ENCODE measurements at regions not wholly inside any gene's neighbourhood (a gene's known extent, or its start where the extent isn't known, plus 50 kb on each side); places are given as distances from the start of the nearest gene placed in this dataset.

GRCh38 chr1:90346349-90346748, 351.4 kb downstream of the ZNF326 start:
- peaks cover 19% of the 10 kb centered on the region for H3K9me3 Mint-ChIP-seq
- Histone ChIP-seq H3K27me3 (ENCODE audit: insufficient read depth) (no peaks in the 10 kb centered on the region), H2AFZ (no peak overlapping the region), H3K36me3 (ENCODE audit: insufficient read depth) (no peaks in the 10 kb centered on the region), H3K4me3 (no peak overlapping the region), H4K20me1 (replicated peaks; ENCODE audit: insufficient read depth) (no peaks in the 10 kb centered on the region), H3F3A (replicated peaks; ENCODE audit: low read depth) (no peaks in the 10 kb centered on the region), H3K79me2 (replicated peaks; ENCODE audit: insufficient read depth) (no peaks in the 10 kb centered on the region), H3K9me2 (ENCODE audit: insufficient read depth) (no peaks in the 10 kb centered on the region), H3K27ac (ENCODE audit: low read depth) (no peak overlapping the region), H3K4me1 (ENCODE audit: insufficient read depth) (no peaks in the 10 kb centered on the region), H3K4me2 (no peak overlapping the region)
- no peak overlapping the region for H3K4me3 Mint-ChIP-seq
- TF ChIP-seq, protein P1, sequence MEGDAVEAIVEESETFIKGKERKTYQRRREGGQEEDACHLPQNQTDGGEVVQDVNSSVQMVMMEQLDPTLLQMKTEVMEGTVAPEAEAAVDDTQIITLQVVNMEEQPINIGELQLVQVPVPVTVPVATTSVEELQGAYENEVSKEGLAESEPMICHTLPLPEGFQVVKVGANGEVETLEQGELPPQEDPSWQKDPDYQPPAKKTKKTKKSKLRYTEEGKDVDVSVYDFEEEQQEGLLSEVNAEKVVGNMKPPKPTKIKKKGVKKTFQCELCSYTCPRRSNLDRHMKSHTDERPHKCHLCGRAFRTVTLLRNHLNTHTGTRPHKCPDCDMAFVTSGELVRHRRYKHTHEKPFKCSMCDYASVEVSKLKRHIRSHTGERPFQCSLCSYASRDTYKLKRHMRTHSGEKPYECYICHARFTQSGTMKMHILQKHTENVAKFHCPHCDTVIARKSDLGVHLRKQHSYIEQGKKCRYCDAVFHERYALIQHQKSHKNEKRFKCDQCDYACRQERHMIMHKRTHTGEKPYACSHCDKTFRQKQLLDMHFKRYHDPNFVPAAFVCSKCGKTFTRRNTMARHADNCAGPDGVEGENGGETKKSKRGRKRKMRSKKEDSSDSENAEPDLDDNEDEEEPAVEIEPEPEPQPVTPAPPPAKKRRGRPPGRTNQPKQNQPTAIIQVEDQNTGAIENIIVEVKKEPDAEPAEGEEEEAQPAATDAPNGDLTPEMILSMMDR (conservative IDR thresholded peaks at IDR 0.05; ENCODE audit: low read depth in 2 of 2), result no peak
- TF ChIP-seq ZNF331 (CRISPR knock-in tag; IDR thresholded peaks at IDR 0.05; ENCODE audit: low read depth), result no peak
- TF ChIP-seq POLR2AphosphoS5 (IDR thresholded peaks at IDR 0.05; ENCODE audit: low read depth), result no peak
- no peak for TF ChIP-seq EZH2phosphoT487 (IDR thresholded peaks at IDR 0.05; ENCODE audit: unreplicated experiment)
- no peak for TF ChIP-seq JUNB (IDR thresholded peaks at IDR 0.05; ENCODE audit: unreplicated experiment)
- no peak for ATAC-seq
- peaks cover 2% of the 10 kb centered on the region for H3K27me3 Mint-ChIP-seq (ENCODE audit: insufficient read depth, low read depth, poor library complexity)
- peaks cover 6% of the 10 kb centered on the region; the same call in 2 of the 3 replicates for H3K36me3 Mint-ChIP-seq (ENCODE audit: low read depth)
- DNase-seq (ENCODE audit: low spot score), result no peak
- H3K4me1 Mint-ChIP-seq, result no peaks in the 10 kb centered on the region
- no peak overlapping the region for H3K27ac Mint-ChIP-seq

DNA sequence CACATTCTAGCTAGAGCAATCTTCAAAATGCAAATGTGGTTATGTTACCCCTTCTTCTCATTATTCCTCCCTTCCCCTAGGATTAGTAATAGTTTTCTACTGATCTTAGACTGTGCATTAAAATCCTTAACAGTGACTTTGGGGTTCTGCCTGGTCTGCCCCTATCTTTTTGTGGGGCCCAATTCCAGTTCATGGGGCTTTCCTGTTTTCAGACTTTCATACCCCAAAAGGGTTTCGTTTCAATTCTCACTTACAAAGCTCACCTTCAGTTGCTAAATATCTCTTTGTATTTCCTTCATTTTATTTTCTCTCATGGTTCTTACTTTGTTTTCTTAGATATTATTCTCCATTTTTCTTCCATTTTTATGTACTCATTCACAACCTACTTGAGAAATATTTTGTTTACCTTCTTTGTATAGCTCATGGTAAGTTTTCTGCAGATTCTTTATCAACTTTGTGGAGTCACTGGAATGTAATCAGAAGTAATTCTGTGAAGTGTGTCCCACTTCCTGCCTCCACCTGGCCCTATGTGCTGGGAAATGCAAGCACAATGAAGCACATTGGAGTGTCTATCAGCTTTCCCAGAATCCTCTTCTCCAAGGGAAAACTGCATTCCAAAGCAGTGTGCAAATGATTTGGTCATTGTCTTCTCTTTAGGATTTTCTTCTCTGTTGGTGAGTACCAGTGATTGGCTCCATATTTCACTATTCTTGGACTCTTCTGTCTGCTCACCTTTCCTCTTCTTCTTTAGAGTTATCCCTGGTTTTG, 350.2 kb downstream of the ZNF326 start:
- no peaks in the 10 kb centered on the region for H3F3A ChIP-seq (replicated peaks; ENCODE audit: low read depth)
- ATAC-seq (no peak), DNase-seq (ENCODE audit: low spot score) (no peak)
- H3K79me2 ChIP-seq (replicated peaks; ENCODE audit: insufficient read depth), result no peaks in the 10 kb centered on the region
- H3K9me2 ChIP-seq (ENCODE audit: insufficient read depth), result no peaks in the 10 kb centered on the region
- no peaks in the 10 kb centered on the region for H4K20me1 ChIP-seq (replicated peaks; ENCODE audit: insufficient read depth)
- no peak overlapping the region for H3K4me2 ChIP-seq
- TF ChIP-seq ZNF114 (CRISPR knock-in tag; IDR thresholded peaks at IDR 0.05) (no peak), POLR2AphosphoS5 (IDR thresholded peaks at IDR 0.05; ENCODE audit: low read depth) (no peak)
- no peaks in the 10 kb centered on the region for H3K36me3 ChIP-seq (ENCODE audit: insufficient read depth)
- no peaks in the 10 kb centered on the region for H3K27me3 ChIP-seq (ENCODE audit: insufficient read depth)
- Mint-ChIP-seq H3K9me3 (peaks cover 19% of the 10 kb centered on the region), H3K36me3 (ENCODE audit: low read depth) (peaks cover 6% of the 10 kb centered on the region; the same call in 2 of the 3 replicates), H3K27me3 (ENCODE audit: insufficient read depth, low read depth, poor library complexity) (peaks cover 2% of the 10 kb centered on the region), H3K27ac (no peak overlapping the region), H3K4me1 (no peaks in the 10 kb centered on the region), H3K4me3 (no peak overlapping the region)
- H3K27ac ChIP-seq (ENCODE audit: low read depth), result no peak overlapping the region
- H2AFZ ChIP-seq, result no peak overlapping the region; the same call in 1 of the 2 replicates
- no peaks in the 10 kb centered on the region for H3K4me1 ChIP-seq (ENCODE audit: insufficient read depth)
- no peak overlapping the region for H3K4me3 ChIP-seq

DNA sequence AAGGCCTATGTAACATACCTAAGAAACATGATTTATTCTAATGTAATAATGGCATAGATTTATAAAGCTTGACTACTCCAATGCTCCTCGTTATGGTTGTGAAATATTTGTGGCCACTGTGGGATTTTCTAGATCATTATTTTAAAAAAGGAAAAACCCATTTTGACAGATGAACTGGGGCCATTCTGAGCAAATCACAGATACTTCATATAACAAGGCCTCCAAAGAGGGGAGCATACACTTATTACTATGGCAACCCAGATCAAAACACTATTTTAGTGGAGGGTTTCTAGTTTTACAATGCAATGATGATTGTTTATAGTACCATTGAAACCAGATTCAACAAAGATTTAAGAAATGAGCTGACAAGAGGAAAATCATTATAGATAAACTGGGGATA, 346.6 kb downstream of the ZNF326 start:
- H3F3A ChIP-seq (replicated peaks; ENCODE audit: low read depth), result no peaks in the 10 kb centered on the region
- H4K20me1 ChIP-seq (replicated peaks; ENCODE audit: insufficient read depth), result no peaks in the 10 kb centered on the region
- no peaks in the 10 kb centered on the region for H3K79me2 ChIP-seq (replicated peaks; ENCODE audit: insufficient read depth)
- DNase-seq (ENCODE audit: low spot score), result no peak
- H2AFZ ChIP-seq, result no peak overlapping the region
- Mint-ChIP-seq H3K27me3 (ENCODE audit: insufficient read depth, low read depth, poor library complexity) (peaks cover 2% of the 10 kb centered on the region), H3K36me3 (ENCODE audit: low read depth) (no peaks in the 10 kb centered on the region), H3K9me3 (no peaks in the 10 kb centered on the region), H3K27ac (no peak overlapping the region), H3K4me3 (no peak overlapping the region), H3K4me1 (no peaks in the 10 kb centered on the region)
- TF ChIP-seq, protein P1 (conservative IDR thresholded peaks at IDR 0.05; ENCODE audit: low read depth in 2 of 2), result no peak
- TF ChIP-seq NANOG (IDR thresholded peaks at IDR 0.05; ENCODE audit: borderline replicate concordance), result no peak
- no peak for TF ChIP-seq JUNB (IDR thresholded peaks at IDR 0.05; ENCODE audit: unreplicated experiment)
- no peak for TF ChIP-seq REST (IDR thresholded peaks at IDR 0.05; ENCODE audit: unreplicated experiment)
- no peak overlapping the region for H3K4me3 ChIP-seq
- H3K27me3 ChIP-seq (ENCODE audit: insufficient read depth), result no peaks in the 10 kb centered on the region
- no peaks in the 10 kb centered on the region for H3K4me1 ChIP-seq (ENCODE audit: insufficient read depth)
- H3K27ac ChIP-seq (ENCODE audit: low read depth), result no peak overlapping the region
- H3K36me3 ChIP-seq (ENCODE audit: insufficient read depth), result no peaks in the 10 kb centered on the region
- no peak for ATAC-seq
- H3K4me2 ChIP-seq, result no peak overlapping the region
- no peaks in the 10 kb centered on the region for H3K9me2 ChIP-seq (ENCODE audit: insufficient read depth)

Measured in GM23338 (cell line).